Peyer's patch (tissue), 4 donors: ENCODE measurements at regions not wholly inside any gene's neighbourhood (a gene's known extent, or its start where the extent isn't known, plus 50 kb on each side); places are given as distances from the start of the nearest gene placed in this dataset.

Source experiments
- DNase-seq, 3 donors: peaks; one replicate each; pipeline ENCODE4 v3.0.0-alpha.2; 2017 to 2019
- H3K27ac ChIP-seq, 4 donors: fragments of 200-600 bp; sonication (generic); one replicate each; pipeline ENCODE4 v1.5.1; 2016 to 2019
- H3K27me3 ChIP-seq, 2 donors: fragments of 200-600 bp; sonication (generic); one replicate each; pipeline ENCODE4 v1.5.1; 2019
- H3K36me3 ChIP-seq, 3 donors: fragments of 200-600 bp; sonication (generic); one replicate each; pipeline ENCODE4 v1.5.1; 2016 to 2019
- H3K4me1 ChIP-seq, 4 donors: fragments of 200-600 bp; sonication (generic); one replicate each; pipeline ENCODE4 v1.5.1; 2016 to 2019
- H3K4me3 ChIP-seq, 4 donors: fragments of 200-600 bp; sonication (generic); 1 replicate in 3 of 4; 2 replicates in 1 of 4; pipeline ENCODE4 v1.5.1; 2016 to 2019; ENCODE audit warnings: mild to moderate bottlenecking in 1 of 4
- H3K9me3 ChIP-seq, 4 donors: fragments of 200-600 bp; sonication (generic); one replicate each; pipeline ENCODE4 v1.5.1; 2016 to 2019; ENCODE audit warnings: mild to moderate bottlenecking in 1 of 4
- POLR2A ChIP-seq, 2 donors: fragments of 450-650 bp; IDR thresholded peaks; one replicate each; pipeline ENCODE4 v1.5.1; 2017; ENCODE audit warnings: antibody characterized with exemption in 2 of 2, mild to moderate bottlenecking in 2 of 2, moderate library complexity in 2 of 2
- TF ChIP-seq, protein P1 (sequence below), 6 experiments: fragments of 450-650 bp in 4 of 6; fragments of 200-600 bp in 2 of 6; sonication (generic) in 1 of 6; IDR thresholded peaks; one replicate each; pipeline ENCODE4 v1.5.1; 2017 to 2019; ENCODE audit warnings: antibody characterized with exemption in 6 of 6, mild to moderate bottlenecking in 3 of 6, moderate library complexity in 1 of 6

DNA sequence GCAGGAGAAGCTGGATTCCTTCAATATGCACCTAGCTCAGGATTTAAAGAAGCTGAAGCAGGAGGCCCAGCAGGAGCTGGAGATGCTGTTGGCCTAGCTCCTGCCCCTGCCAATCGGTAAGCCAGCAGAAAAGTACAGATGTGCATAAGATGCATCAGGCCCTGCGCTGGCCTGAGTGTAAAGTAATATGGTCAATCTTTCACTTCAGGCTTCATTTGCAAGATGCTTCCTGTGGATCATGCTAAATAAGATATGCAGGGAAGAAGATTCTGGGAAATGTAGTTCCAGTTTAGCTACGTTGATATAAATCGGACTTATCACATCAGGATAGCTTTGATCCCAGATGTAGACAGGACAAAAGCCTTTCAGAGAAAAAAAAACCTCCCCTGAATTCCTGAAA, 100.3 kb downstream of the GJA1 start:
- Histone ChIP-seq H3K27ac (no peak overlapping the region), H3K4me1 (no peaks in the 10 kb centered on the region), H3K9me3 (no peaks in the 10 kb centered on the region), H3K27me3 (no peaks in the 10 kb centered on the region), H3K4me3 (no peak overlapping the region), H3K36me3 (no peaks in the 10 kb centered on the region)
- TF ChIP-seq POLR2A (IDR thresholded peaks at IDR 0.05) = no peak
- TF ChIP-seq, protein P1, sequence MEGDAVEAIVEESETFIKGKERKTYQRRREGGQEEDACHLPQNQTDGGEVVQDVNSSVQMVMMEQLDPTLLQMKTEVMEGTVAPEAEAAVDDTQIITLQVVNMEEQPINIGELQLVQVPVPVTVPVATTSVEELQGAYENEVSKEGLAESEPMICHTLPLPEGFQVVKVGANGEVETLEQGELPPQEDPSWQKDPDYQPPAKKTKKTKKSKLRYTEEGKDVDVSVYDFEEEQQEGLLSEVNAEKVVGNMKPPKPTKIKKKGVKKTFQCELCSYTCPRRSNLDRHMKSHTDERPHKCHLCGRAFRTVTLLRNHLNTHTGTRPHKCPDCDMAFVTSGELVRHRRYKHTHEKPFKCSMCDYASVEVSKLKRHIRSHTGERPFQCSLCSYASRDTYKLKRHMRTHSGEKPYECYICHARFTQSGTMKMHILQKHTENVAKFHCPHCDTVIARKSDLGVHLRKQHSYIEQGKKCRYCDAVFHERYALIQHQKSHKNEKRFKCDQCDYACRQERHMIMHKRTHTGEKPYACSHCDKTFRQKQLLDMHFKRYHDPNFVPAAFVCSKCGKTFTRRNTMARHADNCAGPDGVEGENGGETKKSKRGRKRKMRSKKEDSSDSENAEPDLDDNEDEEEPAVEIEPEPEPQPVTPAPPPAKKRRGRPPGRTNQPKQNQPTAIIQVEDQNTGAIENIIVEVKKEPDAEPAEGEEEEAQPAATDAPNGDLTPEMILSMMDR (IDR thresholded peaks at IDR 0.05) = no peak
- DNase-seq = no peak

DNA sequence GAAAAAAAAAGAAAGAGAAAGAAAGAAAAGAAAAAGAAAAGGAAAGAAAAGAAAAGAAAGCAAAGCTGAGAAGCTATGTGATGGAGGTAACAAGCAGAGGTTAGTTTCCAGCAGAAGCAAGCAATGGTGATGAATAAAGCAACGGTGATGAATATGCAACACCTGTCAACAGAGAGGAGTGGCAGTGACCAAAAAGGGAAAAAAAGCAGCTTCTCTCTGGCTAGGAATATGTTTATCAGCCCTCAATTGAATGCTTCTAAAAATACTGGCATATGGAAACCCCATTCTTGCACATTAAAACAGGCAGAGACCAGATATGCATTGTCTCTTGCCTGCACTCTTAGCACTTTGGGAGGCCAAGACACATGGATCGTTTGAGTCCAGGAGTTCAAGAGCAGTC, 100.9 kb downstream of the GJA1 start:
- H3K36me3 ChIP-seq = no peaks in the 10 kb centered on the region
- no peaks in the 10 kb centered on the region for H3K4me1 ChIP-seq
- TF ChIP-seq, protein P1 (IDR thresholded peaks at IDR 0.05) = no peak
- TF ChIP-seq POLR2A (IDR thresholded peaks at IDR 0.05) = no peak
- no peak overlapping the region for H3K4me3 ChIP-seq
- H3K27ac ChIP-seq = no peak overlapping the region
- H3K27me3 ChIP-seq = no peaks in the 10 kb centered on the region
- no peaks in the 10 kb centered on the region for H3K9me3 ChIP-seq
- DNase-seq = no peak

DNA sequence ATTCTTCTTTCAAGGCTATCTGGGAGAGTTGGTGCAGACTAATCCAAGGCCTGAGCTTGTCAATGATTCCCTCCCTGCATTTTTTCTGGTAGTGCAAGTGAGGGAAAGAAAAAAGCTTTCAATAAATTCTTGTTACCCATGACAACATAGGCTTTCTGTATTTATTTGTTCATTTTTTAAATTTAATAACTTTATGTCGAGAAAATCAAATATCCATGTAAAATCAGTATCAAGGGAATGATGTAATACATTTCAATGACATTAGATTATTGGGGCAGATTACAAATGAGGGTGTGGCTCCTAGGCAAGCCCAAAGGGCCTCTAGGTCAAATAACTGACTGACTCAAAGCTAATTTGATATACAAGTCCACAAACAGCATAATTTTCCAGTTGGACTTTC, 104.0 kb downstream of the GJA1 start:
- Histone ChIP-seq H3K4me3 (no peak overlapping the region), H3K36me3 (no peaks in the 10 kb centered on the region), H3K27ac (no peak overlapping the region), H3K9me3 (no peaks in the 10 kb centered on the region), H3K4me1 (no peaks in the 10 kb centered on the region), H3K27me3 (no peaks in the 10 kb centered on the region)
- TF ChIP-seq, protein P1 (IDR thresholded peaks at IDR 0.05) = no peak
- TF ChIP-seq POLR2A (IDR thresholded peaks at IDR 0.05) = no peak
- DNase-seq = no peak

DNA sequence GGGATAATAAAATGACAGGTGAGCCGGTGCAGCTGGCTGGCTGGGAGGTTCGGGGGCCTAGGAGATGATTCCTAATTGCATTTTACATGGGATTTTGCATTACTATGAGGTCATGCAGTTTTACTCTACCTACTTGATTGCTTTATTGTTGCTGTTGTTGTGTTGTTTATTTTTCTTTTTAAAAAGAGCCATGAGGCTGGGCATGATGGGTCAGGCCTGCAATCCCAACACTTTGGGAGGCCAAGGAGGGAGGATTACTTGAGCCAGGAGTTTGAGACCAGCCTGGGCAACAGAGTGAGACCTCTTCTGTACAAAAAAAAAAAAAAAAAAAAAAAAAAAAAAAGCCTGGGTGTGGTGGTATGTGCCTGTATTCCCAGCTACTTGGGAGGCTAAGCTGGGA, 104.8 kb downstream of the GJA1 start:
- TF ChIP-seq, protein P1 (IDR thresholded peaks at IDR 0.05) = no peak
- no peak for TF ChIP-seq POLR2A (IDR thresholded peaks at IDR 0.05)
- H3K36me3 ChIP-seq = no peaks in the 10 kb centered on the region
- no peak for DNase-seq
- no peaks in the 10 kb centered on the region for H3K4me1 ChIP-seq
- no peak overlapping the region for H3K27ac ChIP-seq
- H3K4me3 ChIP-seq = no peak overlapping the region
- no peaks in the 10 kb centered on the region for H3K9me3 ChIP-seq
- no peaks in the 10 kb centered on the region for H3K27me3 ChIP-seq

DNA sequence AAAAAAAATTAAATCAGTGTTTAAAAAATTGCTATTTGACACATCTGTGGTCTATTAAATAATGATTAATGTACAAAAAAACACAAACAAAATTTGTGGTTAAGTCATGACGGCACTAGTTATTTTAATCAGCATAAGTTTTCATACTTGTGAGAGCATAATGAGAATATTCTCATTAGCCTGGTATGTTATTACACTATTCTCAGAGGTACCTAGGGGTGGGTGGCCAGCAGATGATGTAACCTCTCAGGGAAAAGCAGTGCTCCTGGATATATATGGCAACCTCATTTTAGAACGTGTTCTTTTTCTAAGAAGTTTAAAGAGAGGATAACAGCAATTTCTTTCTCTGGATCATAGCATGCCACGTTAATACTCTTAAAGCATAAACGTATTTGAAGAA, 109.2 kb downstream of the GJA1 start:
- Histone ChIP-seq H3K4me1 (no peaks in the 10 kb centered on the region), H3K27ac (no peak overlapping the region), H3K27me3 (no peaks in the 10 kb centered on the region), H3K4me3 (no peak overlapping the region), H3K36me3 (no peaks in the 10 kb centered on the region), H3K9me3 (no peaks in the 10 kb centered on the region)
- no peak for DNase-seq
- TF ChIP-seq, protein P1 (IDR thresholded peaks at IDR 0.05) = no peak
- no peak for TF ChIP-seq POLR2A (IDR thresholded peaks at IDR 0.05)

DNA sequence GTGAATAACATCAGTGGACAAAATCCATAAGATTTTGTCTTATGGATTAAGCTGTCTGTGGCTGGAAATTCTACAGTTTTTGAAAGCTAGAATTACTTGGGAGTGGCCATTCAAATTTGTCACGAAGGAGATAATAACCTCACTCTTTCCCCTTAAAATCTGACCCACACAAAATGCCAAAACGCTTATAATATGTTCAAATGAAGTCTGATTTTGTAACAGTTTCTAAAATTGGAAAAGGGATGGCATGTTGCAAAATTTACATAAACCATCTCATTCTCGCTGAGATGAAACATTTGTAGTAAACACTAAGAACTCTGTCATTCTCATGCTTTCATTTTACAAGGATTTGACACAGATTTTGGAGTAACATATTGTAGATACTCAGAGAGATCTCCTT, 112.7 kb downstream of the GJA1 start:
- no peaks in the 10 kb centered on the region for H3K9me3 ChIP-seq
- DNase-seq = no peak

More for the DNA sequence above, 112.7 kb downstream of the GJA1 start:
- H3K27ac ChIP-seq = no peak overlapping the region
- H3K36me3 ChIP-seq = no peaks in the 10 kb centered on the region
- no peaks in the 10 kb centered on the region for H3K4me1 ChIP-seq
- no peak for TF ChIP-seq POLR2A (IDR thresholded peaks at IDR 0.05)
- TF ChIP-seq, protein P1 (IDR thresholded peaks at IDR 0.05) = no peak
- no peaks in the 10 kb centered on the region for H3K27me3 ChIP-seq
- no peak overlapping the region for H3K4me3 ChIP-seq
